ENCODE measurements at regions not wholly inside any gene's neighbourhood (a gene's known extent, or its start where the extent isn't known, plus 50 kb on each side); places are given as distances from the start of the nearest gene placed in this dataset.

DNA sequence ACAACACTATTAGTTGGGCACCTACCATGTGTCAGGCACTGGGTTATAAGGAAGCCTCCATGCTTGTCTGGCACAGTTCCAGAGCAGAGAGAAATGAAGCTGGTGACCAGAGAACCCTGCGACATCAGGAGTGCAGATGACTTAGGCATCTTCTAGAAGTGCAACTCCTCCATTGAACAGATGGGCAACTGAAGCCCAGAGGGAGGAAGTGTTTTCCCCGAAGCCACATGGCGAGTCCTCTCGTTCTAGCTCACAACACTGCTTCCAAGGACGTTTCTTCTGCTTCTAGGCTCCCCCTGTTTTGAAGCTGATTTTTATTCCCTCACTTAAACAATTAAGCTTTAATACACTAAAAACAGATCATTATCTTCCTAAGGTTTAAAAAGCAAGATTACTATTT is 109.8 kb upstream of the SYT13 start:
- no peak for TF ChIP-seq POLR2A (IDR thresholded peaks at IDR 0.05)
- TF ChIP-seq, protein P1, sequence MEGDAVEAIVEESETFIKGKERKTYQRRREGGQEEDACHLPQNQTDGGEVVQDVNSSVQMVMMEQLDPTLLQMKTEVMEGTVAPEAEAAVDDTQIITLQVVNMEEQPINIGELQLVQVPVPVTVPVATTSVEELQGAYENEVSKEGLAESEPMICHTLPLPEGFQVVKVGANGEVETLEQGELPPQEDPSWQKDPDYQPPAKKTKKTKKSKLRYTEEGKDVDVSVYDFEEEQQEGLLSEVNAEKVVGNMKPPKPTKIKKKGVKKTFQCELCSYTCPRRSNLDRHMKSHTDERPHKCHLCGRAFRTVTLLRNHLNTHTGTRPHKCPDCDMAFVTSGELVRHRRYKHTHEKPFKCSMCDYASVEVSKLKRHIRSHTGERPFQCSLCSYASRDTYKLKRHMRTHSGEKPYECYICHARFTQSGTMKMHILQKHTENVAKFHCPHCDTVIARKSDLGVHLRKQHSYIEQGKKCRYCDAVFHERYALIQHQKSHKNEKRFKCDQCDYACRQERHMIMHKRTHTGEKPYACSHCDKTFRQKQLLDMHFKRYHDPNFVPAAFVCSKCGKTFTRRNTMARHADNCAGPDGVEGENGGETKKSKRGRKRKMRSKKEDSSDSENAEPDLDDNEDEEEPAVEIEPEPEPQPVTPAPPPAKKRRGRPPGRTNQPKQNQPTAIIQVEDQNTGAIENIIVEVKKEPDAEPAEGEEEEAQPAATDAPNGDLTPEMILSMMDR (IDR thresholded peaks at IDR 0.05): no peak

All from suprapubic skin (tissue), 3 donors.